Muscle of leg (tissue), 3 donors: ENCODE measurements at regions not wholly inside any gene's neighbourhood (a gene's known extent, or its start where the extent isn't known, plus 50 kb on each side); places are given as distances from the start of the nearest gene placed in this dataset.

ENCODE experiments used
- DNase-seq: peaks from one replicate; pipeline ENCODE4 v3.0.0; 2013
- H3K27ac ChIP-seq: one replicate; pipeline ENCODE4 v1.5.1; 2013; ENCODE audit warnings: mild to moderate bottlenecking, low read length, control low read depth
- H3K27me3 ChIP-seq: one replicate; pipeline ENCODE4 v1.6.1; 2013; ENCODE audit warnings: low read length; ENCODE audit not compliant: control insufficient read depth, insufficient read depth
- H3K36me3 ChIP-seq: one replicate; pipeline ENCODE4 v1.6.1; 2013; ENCODE audit warnings: low read length; ENCODE audit not compliant: control insufficient read depth, insufficient read depth
- H3K4me1 ChIP-seq: one replicate; pipeline ENCODE4 v1.6.1; 2013; ENCODE audit warnings: low read length; ENCODE audit not compliant: control insufficient read depth, insufficient read depth
- H3K4me3 ChIP-seq: one replicate; pipeline ENCODE4 v1.5.1; 2013; ENCODE audit warnings: low read length, control low read depth
- H3K9me3 ChIP-seq: replicated peaks from 2 replicates; pipeline ENCODE4 v1.6.1; 2013; ENCODE audit warnings: low read depth, low read length; ENCODE audit not compliant: control insufficient read depth
- WGBS: methylation state at CpG from one replicate; pipeline ENCODE4 v1.1.5; 2013; ENCODE audit warnings: missing lambda C conversion rate; ENCODE audit not compliant: insufficient coverage; 5-methylcytosine and 5-hydroxymethylcytosine counted together

DNA sequence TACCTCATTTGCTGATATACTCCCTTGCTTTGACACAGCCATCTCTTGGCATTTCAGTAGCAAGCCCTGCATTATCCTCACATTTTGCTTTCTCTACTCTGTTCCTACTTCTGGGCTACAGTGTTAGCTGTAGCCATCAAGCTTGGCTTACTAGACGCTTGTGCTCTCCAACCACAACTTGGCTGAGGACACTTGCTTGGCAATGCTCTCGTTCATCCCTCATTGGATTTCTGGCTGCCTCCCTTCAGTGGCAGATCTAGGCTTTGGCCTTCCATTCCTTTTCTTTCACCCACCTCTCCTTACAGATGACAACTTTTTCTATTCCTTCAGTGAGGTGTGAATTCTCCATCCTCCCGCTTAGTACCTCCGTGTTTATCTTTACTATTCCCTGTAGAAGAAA lies 428.7 kb upstream of the LRRC7 start:
- Histone ChIP-seq H3K4me3 (no peak overlapping the region), H3K9me3 (no peaks in the 10 kb centered on the region), H3K27ac (no peak overlapping the region), H3K36me3 (no peaks in the 10 kb centered on the region), H3K27me3 (no peaks in the 10 kb centered on the region), H3K4me1 (no peaks in the 10 kb centered on the region)
- 63% methylated on average over 2 of the region's 4 CpGs for WGBS
- DNase-seq = peak; percentile 37

DNA sequence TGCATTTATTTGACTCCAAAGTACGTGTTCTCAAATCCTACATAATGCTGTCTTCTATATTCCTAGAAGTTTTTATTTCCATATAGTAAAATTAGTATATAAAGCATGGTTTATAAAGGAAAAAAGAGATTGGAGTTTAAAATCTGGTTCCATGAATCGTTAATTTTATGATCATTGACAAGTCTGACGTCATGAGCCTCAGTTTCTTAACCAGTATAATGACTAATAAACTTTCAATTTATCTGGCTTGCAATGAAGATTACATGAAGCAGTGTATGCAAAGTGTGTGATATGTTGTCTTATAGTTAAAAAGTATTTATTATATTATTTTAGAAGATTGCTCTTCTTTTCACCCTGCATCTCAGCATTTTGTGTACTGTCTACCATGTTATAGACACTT lies 421.4 kb upstream of the LRRC7 start:
- no peak overlapping the region for H3K27ac ChIP-seq
- H3K27me3 ChIP-seq = no peaks in the 10 kb centered on the region
- no peaks in the 10 kb centered on the region for H3K4me1 ChIP-seq
- no peaks in the 10 kb centered on the region for H3K9me3 ChIP-seq
- DNase-seq = no peak
- no CpG with 5 or more reads among the region's 3 CpGs for WGBS
- H3K4me3 ChIP-seq = no peak overlapping the region
- H3K36me3 ChIP-seq = no peaks in the 10 kb centered on the region

GRCh38 chr1:69148731-69149130 lies 419.0 kb upstream of the LRRC7 start:
- peak; percentile 93 for DNase-seq
- Histone ChIP-seq H3K9me3 (no peaks in the 10 kb centered on the region), H3K36me3 (no peaks in the 10 kb centered on the region), H3K27me3 (no peaks in the 10 kb centered on the region), H3K4me3 (no peak overlapping the region), H3K27ac (peak overlapping the region; percentile 31), H3K4me1 (no peaks in the 10 kb centered on the region)
- no CpG with 5 or more reads among the region's 1 CpG for WGBS

GRCh38 chr1:69157046-69157756 lies 410.5 kb upstream of the LRRC7 start:
- WGBS = 100% methylated on average over 2 of the region's 2 CpGs
- H3K4me3 ChIP-seq = no peak overlapping the region
- H3K9me3 ChIP-seq = no peaks in the 10 kb centered on the region
- no peaks in the 10 kb centered on the region for H3K4me1 ChIP-seq
- H3K27ac ChIP-seq = no peak overlapping the region
- H3K36me3 ChIP-seq = no peaks in the 10 kb centered on the region
- DNase-seq = no peak
- no peaks in the 10 kb centered on the region for H3K27me3 ChIP-seq

DNA sequence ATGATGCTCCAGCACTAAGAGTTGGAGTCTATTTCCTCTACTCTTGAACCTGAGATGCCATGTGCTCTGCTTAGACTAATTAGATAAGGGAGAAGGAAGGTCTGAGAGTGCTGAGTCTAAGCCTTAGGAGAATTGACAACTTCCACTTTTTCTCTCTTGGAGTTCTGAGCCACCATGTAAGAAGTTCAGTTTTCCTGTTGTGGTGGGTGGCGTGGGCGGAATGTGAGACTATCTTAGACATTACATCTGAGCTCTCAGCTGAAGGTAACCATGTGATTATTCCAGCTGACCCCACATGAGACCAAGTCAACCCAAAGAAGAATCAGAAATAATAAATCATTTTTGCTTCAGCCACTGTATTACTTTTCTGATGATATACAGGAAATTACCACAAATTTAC lies 404.5 kb upstream of the LRRC7 start:
- no peak for DNase-seq
- no CpG with 5 or more reads among the region's 2 CpGs for WGBS
- no peaks in the 10 kb centered on the region for H3K27me3 ChIP-seq
- no peaks in the 10 kb centered on the region for H3K9me3 ChIP-seq
- H3K36me3 ChIP-seq = no peaks in the 10 kb centered on the region
- H3K27ac ChIP-seq = no peak overlapping the region
- H3K4me3 ChIP-seq = no peak overlapping the region
- H3K4me1 ChIP-seq = no peaks in the 10 kb centered on the region

GRCh38 chr1:69163779-69164178 lies 403.9 kb upstream of the LRRC7 start:
- H3K27ac ChIP-seq = no peak overlapping the region
- H3K4me3 ChIP-seq = no peak overlapping the region
- no peaks in the 10 kb centered on the region for H3K9me3 ChIP-seq
- H3K27me3 ChIP-seq = no peaks in the 10 kb centered on the region
- H3K36me3 ChIP-seq = no peaks in the 10 kb centered on the region
- DNase-seq = no peak
- no peaks in the 10 kb centered on the region for H3K4me1 ChIP-seq

DNA sequence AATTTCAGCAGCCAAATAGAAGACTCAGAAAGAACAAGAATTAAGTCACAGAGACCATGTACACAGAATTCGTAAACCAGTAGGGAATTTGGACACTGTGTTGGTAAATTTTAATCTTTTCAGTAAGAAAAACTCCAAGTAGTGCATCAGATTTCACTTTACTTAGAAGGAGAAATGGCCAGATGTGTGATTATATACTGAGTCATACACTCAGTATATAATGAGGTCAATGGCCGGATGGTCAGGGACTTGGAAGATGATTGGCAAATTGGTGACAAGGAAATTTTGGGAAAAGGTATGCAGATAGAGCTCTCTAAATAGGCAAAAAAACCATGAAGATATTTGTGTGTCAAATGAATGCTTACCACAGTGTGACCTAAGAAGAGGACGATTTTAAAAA lies 399.8 kb upstream of the LRRC7 start:
- Histone ChIP-seq H3K36me3 (no peaks in the 10 kb centered on the region), H3K9me3 (peaks cover 2% of the 10 kb centered on the region), H3K27ac (no peak overlapping the region), H3K4me1 (no peaks in the 10 kb centered on the region), H3K4me3 (no peak overlapping the region), H3K27me3 (no peaks in the 10 kb centered on the region)
- 80% methylated on average over 1 of the region's 3 CpGs for WGBS
- no peak for DNase-seq

- no peak for DNase-seq
- Histone ChIP-seq H3K4me1 (no peaks in the 10 kb centered on the region), H3K27ac (no peak overlapping the region), H3K4me3 (no peak overlapping the region), H3K9me3 (peaks cover 2% of the 10 kb centered on the region), H3K27me3 (no peaks in the 10 kb centered on the region), H3K36me3 (no peaks in the 10 kb centered on the region)
Observed at GRCh38 chr1:69171248-69171647, 396.5 kb upstream of the LRRC7 start.

DNA sequence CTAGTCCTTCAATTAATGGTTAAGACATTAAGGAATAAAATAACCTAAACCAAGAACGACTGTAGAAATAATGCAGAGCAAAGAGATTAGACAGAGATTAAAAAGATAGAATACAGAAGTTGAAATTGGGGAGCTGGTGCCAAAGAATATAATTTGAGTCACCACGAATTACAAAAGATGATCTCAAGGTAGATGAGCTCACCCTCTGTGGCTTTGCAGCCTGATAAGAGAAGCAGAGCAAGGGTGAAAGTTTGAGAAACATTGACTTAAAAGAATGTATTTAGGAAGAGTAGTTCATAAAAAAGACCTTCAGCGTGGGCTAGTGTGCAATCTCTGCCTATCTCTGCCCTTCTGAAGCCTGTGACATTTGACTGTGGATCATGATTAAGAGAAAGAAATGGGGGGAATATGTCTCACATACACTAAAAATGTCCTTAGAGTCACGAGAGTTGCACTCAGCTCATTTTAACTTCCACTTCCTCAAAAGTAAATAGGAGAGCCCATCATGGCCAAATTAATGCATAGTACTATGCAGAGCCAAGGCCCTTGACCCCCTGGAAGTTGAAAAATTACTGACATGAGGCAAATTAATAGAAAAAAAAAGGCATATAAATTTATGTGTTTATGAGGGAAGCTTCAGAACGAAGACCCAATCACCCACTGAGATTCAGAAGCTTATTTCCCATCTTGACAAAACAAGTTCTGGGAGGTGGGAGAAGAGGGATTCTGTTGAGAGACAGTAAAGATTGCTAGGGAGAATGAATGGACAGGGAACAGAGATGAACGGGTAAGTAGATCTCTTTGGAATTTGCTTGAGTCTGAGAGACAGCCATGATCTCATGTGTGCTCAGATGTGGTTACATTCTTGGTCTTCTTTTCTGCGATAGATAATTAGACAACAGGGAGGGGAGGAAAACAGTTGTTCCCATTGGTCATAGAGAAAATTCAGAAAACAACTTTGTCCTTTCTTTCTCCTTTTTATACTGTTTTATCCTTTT lies 395.4 kb upstream of the LRRC7 start:
- no peak overlapping the region for H3K4me3 ChIP-seq
- no peak overlapping the region for H3K27ac ChIP-seq
- peaks cover 2% of the 10 kb centered on the region for H3K9me3 ChIP-seq
- 81% methylated on average over 2 of the region's 7 CpGs for WGBS
- DNase-seq = no peak
- H3K4me1 ChIP-seq = no peaks in the 10 kb centered on the region
- no peaks in the 10 kb centered on the region for H3K36me3 ChIP-seq
- H3K27me3 ChIP-seq = no peaks in the 10 kb centered on the region

DNA sequence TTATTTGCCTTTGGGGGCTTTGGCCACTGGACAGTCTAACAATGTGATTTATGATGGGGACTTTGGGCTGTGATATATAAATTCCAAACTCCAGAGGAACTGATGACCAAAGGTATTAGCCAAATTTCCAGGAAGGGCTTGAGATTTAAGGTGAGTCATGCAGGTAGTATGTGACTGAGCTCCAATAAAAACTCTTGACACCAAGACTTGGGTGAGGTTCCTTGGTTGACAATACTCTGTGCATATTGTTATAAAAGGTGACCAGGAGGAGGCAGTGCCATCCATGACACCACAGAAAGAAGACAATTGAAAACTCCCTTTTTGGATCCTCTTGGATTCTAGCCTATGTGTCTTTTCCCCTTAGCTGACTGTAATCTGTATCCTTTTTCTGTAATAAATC lies 392.7 kb upstream of the LRRC7 start:
- Histone ChIP-seq H3K9me3 (peaks cover 1% of the 10 kb centered on the region), H3K4me1 (no peaks in the 10 kb centered on the region), H3K36me3 (no peaks in the 10 kb centered on the region), H3K4me3 (no peak overlapping the region), H3K27ac (no peak overlapping the region), H3K27me3 (no peaks in the 10 kb centered on the region)
- no peak for DNase-seq
